ENCODE measurements at regions not wholly inside any gene's neighbourhood (a gene's known extent, or its start where the extent isn't known, plus 50 kb on each side); places are given as distances from the start of the nearest gene placed in this dataset.
A peak's percentile ranks its signal among the peaks of the same experiment; 100 is the strongest.
"Not testable (repeated sequence)": the region's sequence is repeated elsewhere in the genome, so short reads cannot be mapped to it uniquely, and the experiment has no call there.

- no peaks in the 10 kb centered on the region for H3K27me3 ChIP-seq (ENCODE audit: control insufficient read depth in 2 of 2, insufficient read depth in 2 of 2, low read length in 2 of 2)
- no peaks in the 10 kb centered on the region for H3K36me3 ChIP-seq (ENCODE audit: control insufficient read depth in 2 of 2, insufficient read depth in 2 of 2, low read length in 2 of 2)
- no peaks in the 10 kb centered on the region for H3K9me3 ChIP-seq (ENCODE audit: control insufficient read depth in 2 of 2, low read length in 2 of 2)
- no peak overlapping the region for H3K9ac ChIP-seq (ENCODE audit: low read depth in 1 of 2, low read length in 2 of 2)
- H3K4me1 ChIP-seq (ENCODE audit: control insufficient read depth in 2 of 2, insufficient read depth in 2 of 2, low read length in 2 of 2), result no peaks in the 10 kb centered on the region
- H3K4me3 ChIP-seq (ENCODE audit: low read length in 2 of 2), result no peak overlapping the region
- H3K27ac ChIP-seq (ENCODE audit: low read depth in 2 of 2, low read length in 2 of 2), result no peak overlapping the region
Measured at GRCh38 chr11:67776852-67777520, 102.6 kb upstream of the ALDH3B2 start.

- not testable (repeated sequence) for H3K27ac ChIP-seq (ENCODE audit: low read depth in 2 of 2, low read length in 2 of 2); H3K27me3 ChIP-seq (ENCODE audit: control insufficient read depth in 2 of 2, insufficient read depth in 2 of 2, low read length in 2 of 2); H3K36me3 ChIP-seq (ENCODE audit: control insufficient read depth in 2 of 2, insufficient read depth in 2 of 2, low read length in 2 of 2); H3K9ac ChIP-seq (ENCODE audit: low read depth in 1 of 2, low read length in 2 of 2); H3K4me3 ChIP-seq (ENCODE audit: low read length in 2 of 2); H3K4me1 ChIP-seq (ENCODE audit: control insufficient read depth in 2 of 2, insufficient read depth in 2 of 2, low read length in 2 of 2); H3K9me3 ChIP-seq (ENCODE audit: control insufficient read depth in 2 of 2, low read length in 2 of 2)
Measured at GRCh38 chr11:67774175-67774574, 99.8 kb upstream of the ALDH3B2 start.

GRCh38 chr11:67768001-67768730, 93.7 kb upstream of the ALDH3B2 start:
- H3K9ac ChIP-seq (ENCODE audit: low read depth in 1 of 2, low read length in 2 of 2), result not testable (repeated sequence)

GRCh38 chr11:67761211-67761610, 86.8 kb upstream of the ALDH3B2 start:
- H3K27me3 ChIP-seq (ENCODE audit: control insufficient read depth in 2 of 2, insufficient read depth in 2 of 2, low read length in 2 of 2); H3K9me3 ChIP-seq (ENCODE audit: control insufficient read depth in 2 of 2, low read length in 2 of 2); H3K4me1 ChIP-seq (ENCODE audit: control insufficient read depth in 2 of 2, insufficient read depth in 2 of 2, low read length in 2 of 2); H3K36me3 ChIP-seq (ENCODE audit: control insufficient read depth in 2 of 2, insufficient read depth in 2 of 2, low read length in 2 of 2); H3K4me3 ChIP-seq (ENCODE audit: low read length in 2 of 2); H3K9ac ChIP-seq (ENCODE audit: low read depth in 1 of 2, low read length in 2 of 2); H3K27ac ChIP-seq (ENCODE audit: low read depth in 2 of 2, low read length in 2 of 2): not testable (repeated sequence)

More at GRCh38 chr11:67768001-67768730, 93.7 kb upstream of the ALDH3B2 start:
- not testable (repeated sequence) for H3K27me3 ChIP-seq (ENCODE audit: control insufficient read depth in 2 of 2, insufficient read depth in 2 of 2, low read length in 2 of 2); H3K36me3 ChIP-seq (ENCODE audit: control insufficient read depth in 2 of 2, insufficient read depth in 2 of 2, low read length in 2 of 2); H3K27ac ChIP-seq (ENCODE audit: low read depth in 2 of 2, low read length in 2 of 2); H3K4me1 ChIP-seq (ENCODE audit: control insufficient read depth in 2 of 2, insufficient read depth in 2 of 2, low read length in 2 of 2); H3K9me3 ChIP-seq (ENCODE audit: control insufficient read depth in 2 of 2, low read length in 2 of 2); H3K4me3 ChIP-seq (ENCODE audit: low read length in 2 of 2)

GRCh38 chr11:67759321-67759720, 84.9 kb upstream of the ALDH3B2 start:
- H3K27ac ChIP-seq (ENCODE audit: low read depth in 2 of 2, low read length in 2 of 2); H3K4me3 ChIP-seq (ENCODE audit: low read length in 2 of 2); H3K9me3 ChIP-seq (ENCODE audit: control insufficient read depth in 2 of 2, low read length in 2 of 2); H3K9ac ChIP-seq (ENCODE audit: low read depth in 1 of 2, low read length in 2 of 2); H3K36me3 ChIP-seq (ENCODE audit: control insufficient read depth in 2 of 2, insufficient read depth in 2 of 2, low read length in 2 of 2); H3K27me3 ChIP-seq (ENCODE audit: control insufficient read depth in 2 of 2, insufficient read depth in 2 of 2, low read length in 2 of 2); H3K4me1 ChIP-seq (ENCODE audit: control insufficient read depth in 2 of 2, insufficient read depth in 2 of 2, low read length in 2 of 2): not testable (repeated sequence)

- H3K9me3 ChIP-seq (ENCODE audit: control insufficient read depth in 2 of 2, low read length in 2 of 2); H3K27me3 ChIP-seq (ENCODE audit: control insufficient read depth in 2 of 2, insufficient read depth in 2 of 2, low read length in 2 of 2); H3K9ac ChIP-seq (ENCODE audit: low read depth in 1 of 2, low read length in 2 of 2); H3K4me3 ChIP-seq (ENCODE audit: low read length in 2 of 2); H3K27ac ChIP-seq (ENCODE audit: low read depth in 2 of 2, low read length in 2 of 2); H3K36me3 ChIP-seq (ENCODE audit: control insufficient read depth in 2 of 2, insufficient read depth in 2 of 2, low read length in 2 of 2); H3K4me1 ChIP-seq (ENCODE audit: control insufficient read depth in 2 of 2, insufficient read depth in 2 of 2, low read length in 2 of 2): not testable (repeated sequence)
Measured at GRCh38 chr11:67758467-67758866, 84.0 kb upstream of the ALDH3B2 start.

- not testable (repeated sequence) for H3K9ac ChIP-seq (ENCODE audit: low read depth in 1 of 2, low read length in 2 of 2); H3K36me3 ChIP-seq (ENCODE audit: control insufficient read depth in 2 of 2, insufficient read depth in 2 of 2, low read length in 2 of 2); H3K27me3 ChIP-seq (ENCODE audit: control insufficient read depth in 2 of 2, insufficient read depth in 2 of 2, low read length in 2 of 2); H3K4me3 ChIP-seq (ENCODE audit: low read length in 2 of 2); H3K9me3 ChIP-seq (ENCODE audit: control insufficient read depth in 2 of 2, low read length in 2 of 2); H3K4me1 ChIP-seq (ENCODE audit: control insufficient read depth in 2 of 2, insufficient read depth in 2 of 2, low read length in 2 of 2)
- peak overlapping the region in 1 of 2 donors; percentile 41 for H3K27ac ChIP-seq (ENCODE audit: low read depth in 2 of 2, low read length in 2 of 2)
Measured at GRCh38 chr11:67758009-67758408, 83.6 kb upstream of the ALDH3B2 start.

GRCh38 chr11:67753820-67754219, 79.4 kb upstream of the ALDH3B2 start:
- H3K9me3 ChIP-seq (ENCODE audit: control insufficient read depth in 2 of 2, low read length in 2 of 2); H3K4me1 ChIP-seq (ENCODE audit: control insufficient read depth in 2 of 2, insufficient read depth in 2 of 2, low read length in 2 of 2); H3K27ac ChIP-seq (ENCODE audit: low read depth in 2 of 2, low read length in 2 of 2); H3K9ac ChIP-seq (ENCODE audit: low read depth in 1 of 2, low read length in 2 of 2); H3K4me3 ChIP-seq (ENCODE audit: low read length in 2 of 2); H3K36me3 ChIP-seq (ENCODE audit: control insufficient read depth in 2 of 2, insufficient read depth in 2 of 2, low read length in 2 of 2); H3K27me3 ChIP-seq (ENCODE audit: control insufficient read depth in 2 of 2, insufficient read depth in 2 of 2, low read length in 2 of 2): not testable (repeated sequence)

GRCh38 chr11:67745181-67745726, 70.8 kb upstream of the ALDH3B2 start:
- Histone ChIP-seq H3K4me1 (ENCODE audit: control insufficient read depth in 2 of 2, insufficient read depth in 2 of 2, low read length in 2 of 2) (no peaks in the 10 kb centered on the region), H3K27ac (ENCODE audit: low read depth in 2 of 2, low read length in 2 of 2) (no peak overlapping the region), H3K27me3 (ENCODE audit: control insufficient read depth in 2 of 2, insufficient read depth in 2 of 2, low read length in 2 of 2) (no peaks in the 10 kb centered on the region), H3K4me3 (ENCODE audit: low read length in 2 of 2) (no peak overlapping the region), H3K9me3 (ENCODE audit: control insufficient read depth in 2 of 2, low read length in 2 of 2) (no peaks in the 10 kb centered on the region), H3K9ac (ENCODE audit: low read depth in 1 of 2, low read length in 2 of 2) (no peak overlapping the region), H3K36me3 (ENCODE audit: control insufficient read depth in 2 of 2, insufficient read depth in 2 of 2, low read length in 2 of 2) (no peaks in the 10 kb centered on the region)

GRCh38 chr11:67744231-67744630, 69.8 kb upstream of the ALDH3B2 start:
- not testable (repeated sequence) for H3K9me3 ChIP-seq (ENCODE audit: control insufficient read depth in 2 of 2, low read length in 2 of 2); H3K27me3 ChIP-seq (ENCODE audit: control insufficient read depth in 2 of 2, insufficient read depth in 2 of 2, low read length in 2 of 2); H3K27ac ChIP-seq (ENCODE audit: low read depth in 2 of 2, low read length in 2 of 2); H3K9ac ChIP-seq (ENCODE audit: low read depth in 1 of 2, low read length in 2 of 2); H3K4me1 ChIP-seq (ENCODE audit: control insufficient read depth in 2 of 2, insufficient read depth in 2 of 2, low read length in 2 of 2); H3K4me3 ChIP-seq (ENCODE audit: low read length in 2 of 2); H3K36me3 ChIP-seq (ENCODE audit: control insufficient read depth in 2 of 2, insufficient read depth in 2 of 2, low read length in 2 of 2)
